A549 (cell line): ENCODE measurements at regions not wholly inside any gene's neighbourhood (a gene's known extent, or its start where the extent isn't known, plus 50 kb on each side); places are given as distances from the start of the nearest gene placed in this dataset.

Source experiments
- ATAC-seq, 2 experiments: fragments of 200-7000 bp in 1 of 2; fragments of >200 bp in 1 of 2; cut with Nextera tagmentation in 1 of 2; cut with Tn5 transposase in 1 of 2; 3 replicates each; pipeline versions ENCODE4 v1.8.0 to v1.9.1; 2018 to 2020; ENCODE audit warnings: mild to moderate bottlenecking in 1 of 2, moderate library complexity in 1 of 2
- CTCF ChIA-PET: fragments of 300-600 bp; sonication (Branson Sonifier 250); formaldehyde crosslinking; extraction: SDS; loops from one replicate; lab custom pipeline; 2021; ENCODE audit warnings: antibody characterized with exemption, inconsistent platforms; lab: Yijun Ruan, JAX
- POLR2A ChIA-PET: fragments of 350-600 bp; formaldehyde crosslinking; extraction: SDS; loops from one replicate; lab custom pipeline; 2021; ENCODE audit warnings: antibody characterized with exemption, inconsistent platforms; lab: Yijun Ruan, JAX
- DNase-seq, 2 experiments: peaks; one replicate each; pipeline versions ENCODE4 v3.0.0 to v3.0.0-alpha.2; 2011 to 2016; ENCODE audit warnings: low read depth in 1 of 2, low spot score in 1 of 2
- FAIRE-seq: peaks from 2 replicates; lab custom pipeline; 2011; peaks lifted over from hg19 to GRCh38; lab: Jason Lieb, UNC
- H3K27ac ChIP-seq, 2 experiments: fragments of >200 bp; sonication (Bioruptor Twin); formaldehyde crosslinking; 3 replicates each; pipeline ENCODE4 v1.5.1; 2016 to 2017
- H3K4me1 ChIP-seq: fragments of >200 bp; sonication (Bioruptor Twin); formaldehyde crosslinking; 3 replicates; pipeline ENCODE4 v1.6.1; 2016
- H3K4me2 ChIP-seq: fragments of >200 bp; sonication (Bioruptor Twin); formaldehyde crosslinking; 3 replicates; pipeline ENCODE4 v1.6.1; 2016
- H3K4me3 ChIP-seq: fragments of >200 bp; sonication (Bioruptor Twin); formaldehyde crosslinking; 3 replicates; pipeline ENCODE4 v1.5.1; 2016
- H3K9me3 ChIP-seq: fragments of >200 bp; sonication (Bioruptor Twin); formaldehyde crosslinking; 3 replicates; pipeline ENCODE4 v1.6.1; 2016
- BHLHE40 ChIP-seq: IDR thresholded peaks from 2 replicates; pipeline ENCODE4 v1.6.1; 2012; ENCODE audit warnings: low read depth, low read length, inconsistent platforms
- CHD4 ChIP-seq: fragments of 200-600 bp; sonication (generic); IDR thresholded peaks from 2 replicates; pipeline ENCODE4 v1.6.1; 2016; ENCODE audit warnings: antibody characterized with exemption, mild to moderate bottlenecking, borderline replicate concordance
- EHMT2 ChIP-seq: fragments of 200-600 bp; sonication (generic); IDR thresholded peaks from 2 replicates; pipeline ENCODE4 v1.6.1; 2016; ENCODE audit warnings: antibody characterized with exemption, low read depth, mild to moderate bottlenecking, moderate library complexity
- EP300 ChIP-seq, 2 experiments: fragments of >200 bp; sonication (Bioruptor Twin); formaldehyde crosslinking; IDR thresholded peaks; 2 replicates in 1 of 2; 3 replicates in 1 of 2; pipeline ENCODE4 v1.6.1; 2016 to 2017
- ESRRA ChIP-seq: fragments of 150-350 bp; IDR thresholded peaks from 2 replicates; pipeline ENCODE4 v1.6.1; 2014; ENCODE audit warnings: mild to moderate bottlenecking, low read length, borderline replicate concordance
- GATA3 ChIP-seq: IDR thresholded peaks from 2 replicates; pipeline ENCODE4 v1.6.1; 2012; ENCODE audit warnings: borderline replicate concordance
- HEYL ChIP-seq: fragments of 250-450 bp; sonication (Bioruptor Pico); IDR thresholded peaks from 2 replicates; pipeline ENCODE4 v1.8.0; 2021; ENCODE audit warnings: mild to moderate bottlenecking, moderate library complexity
- HOXA7 ChIP-seq: fragments of 250-450 bp; sonication (Bioruptor Pico); IDR thresholded peaks from 2 replicates; pipeline ENCODE4 v1.5.0; 2020; ENCODE audit warnings: mild to moderate bottlenecking, moderate library complexity
- KDM5A ChIP-seq: fragments of 200-600 bp; sonication (generic); IDR thresholded peaks from 2 replicates; pipeline ENCODE4 v1.6.1; 2016; ENCODE audit warnings: antibody characterized with exemption, mild to moderate bottlenecking
- MAZ ChIP-seq: fragments of 150-350 bp; IDR thresholded peaks from 2 replicates; pipeline ENCODE4 v1.6.1; 2014; ENCODE audit warnings: antibody characterized with exemption, low read depth, low read length, borderline replicate concordance
- NR3C1 ChIP-seq: fragments of >200 bp; sonication (Bioruptor Twin); formaldehyde crosslinking; IDR thresholded peaks from 3 replicates; pipeline ENCODE4 v1.6.1; 2017
- POLR2A ChIP-seq: IDR thresholded peaks from 2 replicates; pipeline ENCODE4 v1.6.1; 2012; ENCODE audit warnings: mild to moderate bottlenecking, low read length
- POLR2AphosphoS2 ChIP-seq: conservative IDR thresholded peaks from 2 replicates; pipeline ENCODE4 v1.6.1; 2012; ENCODE audit warnings: low read length, improper control_type of control experiment, inconsistent platforms
- RAD21 ChIP-seq, 2 experiments: fragments of >200 bp in 1 of 2; sonication (Bioruptor Twin) in 1 of 2; formaldehyde crosslinking in 1 of 2; IDR thresholded peaks in 1 of 2; conservative IDR thresholded peaks in 1 of 2; 2 replicates in 1 of 2; 3 replicates in 1 of 2; pipeline ENCODE4 v1.6.1; 2012 to 2018; ENCODE audit warnings: inconsistent platforms in 1 of 2
- RARB ChIP-seq: fragments of 250-450 bp; sonication (Bioruptor Pico); IDR thresholded peaks from 2 replicates; pipeline ENCODE4 v1.8.0; 2021; ENCODE audit warnings: mild to moderate bottlenecking, moderate library complexity
- SMC3 ChIP-seq: fragments of >200 bp; sonication (Bioruptor Twin); formaldehyde crosslinking; IDR thresholded peaks from 3 replicates; pipeline ENCODE4 v1.6.1; 2018; ENCODE audit warnings: inconsistent platforms
- SREBF2 ChIP-seq: fragments of 450-650 bp; IDR thresholded peaks from 2 replicates; pipeline ENCODE4 v1.6.1; 2014; ENCODE audit warnings: mild to moderate bottlenecking, moderate library complexity
- ZC3H11A ChIP-seq: fragments of 450-650 bp; IDR thresholded peaks from 2 replicates; pipeline ENCODE4 v1.6.1; 2014; ENCODE audit warnings: antibody characterized with exemption, mild to moderate bottlenecking
- ZSCAN20 ChIP-seq: fragments of 250-450 bp; sonication (Bioruptor Pico); IDR thresholded peaks from 2 replicates; pipeline ENCODE4 v1.8.0; 2022; ENCODE audit warnings: mild to moderate bottlenecking, moderate library complexity
- WGBS: methylation state at CpG from one replicate; pipeline ENCODE4 v1.1.6; 2017; ENCODE audit errors: missing lambda C conversion rate; 5-methylcytosine and 5-hydroxymethylcytosine counted together
- TF ChIP-seq, protein P1 (sequence below): fragments of 450-650 bp; IDR thresholded peaks from 2 replicates; pipeline ENCODE4 v1.6.1; 2014; ENCODE audit warnings: antibody characterized with exemption
- TF ChIP-seq, protein P2 (sequence below): fragments of >200 bp; sonication (Bioruptor Twin); formaldehyde crosslinking; IDR thresholded peaks from 3 replicates; pipeline ENCODE4 v1.5.1; 2016

DNA sequence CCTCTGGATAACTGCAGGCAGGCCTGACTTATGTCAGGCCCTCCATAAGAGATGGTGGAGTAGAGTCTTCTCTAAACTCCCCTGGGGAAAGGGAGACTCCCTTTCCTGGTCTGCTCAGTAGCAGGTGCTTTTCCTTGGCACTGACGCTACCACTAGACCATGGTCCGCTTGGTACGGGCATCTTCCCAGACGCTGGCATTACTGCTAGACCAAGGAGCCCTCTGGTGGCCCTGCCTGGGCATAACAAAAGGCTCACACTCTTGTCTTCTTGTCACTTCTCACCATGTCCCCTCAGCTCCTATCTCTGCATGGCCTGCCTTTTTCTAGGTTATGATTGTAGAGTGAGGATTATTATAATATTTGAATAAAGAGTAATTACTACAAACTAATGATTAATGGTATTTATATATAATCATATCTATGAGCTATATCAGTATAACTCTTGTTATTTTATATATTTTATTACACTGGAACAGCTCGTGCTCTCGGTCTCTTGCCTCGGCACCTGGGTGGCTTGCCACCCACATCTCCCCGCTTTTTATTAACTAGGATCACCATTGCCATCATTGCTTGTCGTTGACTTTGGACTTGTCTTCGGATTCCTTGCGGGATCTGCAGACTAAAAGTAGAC, 59.8 kb upstream of the ARL4D start (continued):
- TF ChIP-seq ZSCAN20 (CRISPR knock-in tag) (no peak), KDM5A (no peak), RARB (CRISPR knock-in tag) (no peak), RAD21 (conservative IDR thresholded peaks at IDR 0.05 in 1 of 2, IDR thresholded peaks at IDR 0.05 in 1 of 2) (peak; percentile 79 to 83), SMC3 (peak; percentile 75), BHLHE40 (no peak)
- TF ChIP-seq, protein P1, sequence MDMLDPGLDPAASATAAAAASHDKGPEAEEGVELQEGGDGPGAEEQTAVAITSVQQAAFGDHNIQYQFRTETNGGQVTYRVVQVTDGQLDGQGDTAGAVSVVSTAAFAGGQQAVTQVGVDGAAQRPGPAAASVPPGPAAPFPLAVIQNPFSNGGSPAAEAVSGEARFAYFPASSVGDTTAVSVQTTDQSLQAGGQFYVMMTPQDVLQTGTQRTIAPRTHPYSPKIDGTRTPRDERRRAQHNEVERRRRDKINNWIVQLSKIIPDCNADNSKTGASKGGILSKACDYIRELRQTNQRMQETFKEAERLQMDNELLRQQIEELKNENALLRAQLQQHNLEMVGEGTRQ = no peak

DNA sequence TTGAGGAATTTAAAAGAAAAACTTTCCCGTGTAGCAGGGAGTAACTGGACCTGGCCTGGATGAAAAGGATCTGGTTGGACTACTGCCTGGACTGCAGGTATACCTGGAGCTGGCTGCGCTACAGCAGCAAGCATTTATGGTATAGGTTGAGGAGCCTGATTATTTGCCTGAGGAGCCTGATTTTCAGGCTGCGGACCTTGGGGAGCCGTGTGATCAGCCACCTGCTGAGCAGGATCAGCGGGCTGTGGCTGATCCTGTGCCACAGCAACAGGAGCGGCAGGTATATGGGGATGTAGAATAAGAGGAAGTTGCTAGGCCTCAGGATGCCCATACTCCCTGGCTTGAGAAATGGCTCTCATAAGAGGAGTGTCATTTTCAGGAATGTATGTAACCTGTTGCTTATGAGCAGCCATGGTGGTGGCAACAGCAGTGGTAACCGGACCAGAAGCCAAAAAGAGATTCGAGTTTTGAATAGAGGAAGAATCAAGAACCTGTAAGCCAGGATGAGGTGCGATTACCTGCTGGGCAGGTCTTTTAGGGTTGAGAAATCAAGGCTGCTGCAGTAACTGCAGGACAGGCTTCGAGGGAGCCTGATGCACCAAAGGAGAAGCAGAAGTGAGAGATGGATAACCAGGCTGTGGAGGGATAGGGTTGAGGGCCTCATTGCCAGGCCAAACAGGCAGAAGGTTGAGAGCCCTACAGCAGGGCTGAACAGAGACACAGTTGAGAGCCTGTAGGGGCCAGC, 60.9 kb upstream of the ARL4D start:
- no peak for FAIRE-seq
- 79% methylated on average over 10 of the region's 10 CpGs for WGBS
- Histone ChIP-seq H3K27ac (no peak overlapping the region), H3K4me1 (peaks cover 14% of the 10 kb centered on the region)
- CTCF ChIA-PET = interaction anchor here (0.7 to 12.9 kb wide), 5 partner anchors 9 to 157 kb away, joined by 3 to 178 read pairs (median 30); no protein-coding TSS in a partner anchor
- TF ChIP-seq, protein P2, sequence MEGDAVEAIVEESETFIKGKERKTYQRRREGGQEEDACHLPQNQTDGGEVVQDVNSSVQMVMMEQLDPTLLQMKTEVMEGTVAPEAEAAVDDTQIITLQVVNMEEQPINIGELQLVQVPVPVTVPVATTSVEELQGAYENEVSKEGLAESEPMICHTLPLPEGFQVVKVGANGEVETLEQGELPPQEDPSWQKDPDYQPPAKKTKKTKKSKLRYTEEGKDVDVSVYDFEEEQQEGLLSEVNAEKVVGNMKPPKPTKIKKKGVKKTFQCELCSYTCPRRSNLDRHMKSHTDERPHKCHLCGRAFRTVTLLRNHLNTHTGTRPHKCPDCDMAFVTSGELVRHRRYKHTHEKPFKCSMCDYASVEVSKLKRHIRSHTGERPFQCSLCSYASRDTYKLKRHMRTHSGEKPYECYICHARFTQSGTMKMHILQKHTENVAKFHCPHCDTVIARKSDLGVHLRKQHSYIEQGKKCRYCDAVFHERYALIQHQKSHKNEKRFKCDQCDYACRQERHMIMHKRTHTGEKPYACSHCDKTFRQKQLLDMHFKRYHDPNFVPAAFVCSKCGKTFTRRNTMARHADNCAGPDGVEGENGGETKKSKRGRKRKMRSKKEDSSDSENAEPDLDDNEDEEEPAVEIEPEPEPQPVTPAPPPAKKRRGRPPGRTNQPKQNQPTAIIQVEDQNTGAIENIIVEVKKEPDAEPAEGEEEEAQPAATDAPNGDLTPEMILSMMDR = no peak
- TF ChIP-seq, all 56 proteins: peak for 0
- no peak overlapping the region for H3K4me3 ChIP-seq
- POLR2A ChIA-PET = no interaction called here
- DNase-seq (no peak), ATAC-seq (no peak)
- H3K9me3 ChIP-seq = no peaks in the 10 kb centered on the region
- no peak overlapping the region for H3K4me2 ChIP-seq

DNA sequence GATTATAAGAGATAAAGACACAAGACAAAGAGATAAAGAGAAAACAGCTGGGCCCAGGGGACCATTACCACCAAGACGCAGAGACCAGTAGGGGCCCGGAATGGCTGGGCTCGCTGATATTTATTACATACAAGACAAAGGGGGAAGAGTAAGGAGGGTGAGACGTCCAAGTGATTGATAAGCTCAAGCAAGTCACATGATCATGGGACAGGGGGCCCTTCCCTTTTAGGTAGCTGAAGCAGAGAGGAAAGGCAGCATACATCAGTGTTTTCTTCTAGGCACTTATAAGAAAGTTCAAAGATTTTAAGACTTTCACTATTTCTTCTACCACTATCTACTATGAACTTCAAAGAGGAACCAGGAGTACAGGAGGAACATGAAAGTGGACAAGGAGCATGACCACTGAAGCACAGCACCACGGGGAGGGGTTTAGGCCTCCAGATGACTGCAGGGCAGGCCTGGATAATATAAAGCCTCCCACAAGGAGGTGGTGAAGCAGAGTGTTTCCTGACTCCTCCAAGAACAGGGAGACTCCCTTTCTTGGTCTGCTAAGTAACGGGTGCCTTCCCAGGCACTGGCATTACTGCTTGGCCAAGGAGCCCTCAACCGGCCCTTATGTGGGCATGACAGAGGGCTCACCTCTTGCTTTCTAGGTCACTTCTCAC, 63.9 kb upstream of the ARL4D start:
- ChIA-PET CTCF (interaction anchor here (0.6 to 12.9 kb wide), 8 partner anchors 9 to 161 kb away, joined by 3 to 178 read pairs (median 9); partner anchors contain the start of gene DHX8), POLR2A (interaction anchor here (2.2 kb wide), 1 partner anchor 26 kb away, joined by 21 read pairs; no protein-coding TSS in a partner anchor)
- H3K4me1 ChIP-seq = peaks cover 4% of the 10 kb centered on the region; the same call in 1 of the 3 replicates
- H3K27ac ChIP-seq = no peak overlapping the region
- H3K9me3 ChIP-seq = no peaks in the 10 kb centered on the region
- FAIRE-seq (no peak), ATAC-seq (no peak), DNase-seq (peak in 1 of 2 experiments; percentile 33)
- 71% methylated on average over 7 of the region's 7 CpGs for WGBS
- peak overlapping the region; percentile 62; the same call in 1 of the 3 replicates for H3K4me2 ChIP-seq
- H3K4me3 ChIP-seq = no peak overlapping the region
- TF ChIP-seq SREBF2 (no peak), EHMT2 (no peak), ESRRA (no peak), POLR2A (no peak), HOXA7 (CRISPR knock-in tag) (no peak), HEYL (no peak), RAD21 (conservative IDR thresholded peaks at IDR 0.05 in 1 of 2, IDR thresholded peaks at IDR 0.05 in 1 of 2) (no peak), MAZ (no peak), EP300 (IDR thresholded peaks at IDR 0.05) (no peak), POLR2AphosphoS2 (no peak), CHD4 (no peak), NR3C1 (no peak), ZC3H11A (no peak), GATA3 (no peak)
